ENCODE measurements at regions not wholly inside any gene's neighbourhood (a gene's known extent, or its start where the extent isn't known, plus 50 kb on each side); places are given as distances from the start of the nearest gene placed in this dataset.
"Not testable (repeated sequence)": the region's sequence is repeated elsewhere in the genome, so short reads cannot be mapped to it uniquely, and the experiment has no call there.

GRCh38 chr6:164694386-164694785, 615.0 kb downstream of the C6orf118 start:
- DNase-seq (ENCODE audit: low spot score), result no peak

GRCh38 chr6:164693944-164694343, 615.5 kb downstream of the C6orf118 start:
- DNase-seq (ENCODE audit: low spot score), result no peak

DNA sequence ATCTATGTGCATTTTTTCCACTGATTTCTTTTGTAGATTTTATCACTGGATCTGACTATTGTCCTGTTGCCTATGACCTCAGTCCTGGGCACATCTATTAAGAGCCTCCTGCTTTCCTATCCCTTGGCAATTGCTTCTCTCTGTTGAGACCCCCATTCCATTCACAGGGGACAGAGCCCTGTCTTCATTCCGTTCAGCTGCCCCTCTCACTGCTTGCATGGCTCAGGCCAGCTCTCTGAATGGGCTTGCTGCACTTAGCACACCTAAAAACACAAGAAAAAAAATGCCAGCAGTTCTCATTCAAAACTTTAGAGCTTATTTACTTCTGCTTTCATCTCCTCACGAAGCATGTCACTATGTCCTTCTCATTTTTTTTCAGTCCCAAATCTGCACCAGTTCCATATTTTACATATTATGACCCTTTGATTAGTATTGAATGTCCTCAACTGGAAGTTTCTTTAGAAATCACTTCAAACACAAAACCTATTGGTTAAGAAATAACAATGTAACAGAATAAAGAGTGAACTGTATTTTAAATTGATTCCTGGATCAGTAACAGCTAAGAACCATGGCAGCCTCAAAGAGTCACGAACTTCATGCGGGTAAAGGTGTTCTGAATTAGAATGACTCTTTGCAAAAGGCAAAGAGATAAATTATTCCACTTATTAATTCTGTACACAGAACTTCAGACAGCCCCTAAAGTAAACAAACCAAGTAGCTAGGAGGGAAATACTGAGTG, 616.5 kb downstream of the C6orf118 start:
- no peak for DNase-seq (ENCODE audit: low spot score)

GRCh38 chr6:164690702-164691500, 618.5 kb downstream of the C6orf118 start:
- no peak for DNase-seq (ENCODE audit: low spot score)

DNA sequence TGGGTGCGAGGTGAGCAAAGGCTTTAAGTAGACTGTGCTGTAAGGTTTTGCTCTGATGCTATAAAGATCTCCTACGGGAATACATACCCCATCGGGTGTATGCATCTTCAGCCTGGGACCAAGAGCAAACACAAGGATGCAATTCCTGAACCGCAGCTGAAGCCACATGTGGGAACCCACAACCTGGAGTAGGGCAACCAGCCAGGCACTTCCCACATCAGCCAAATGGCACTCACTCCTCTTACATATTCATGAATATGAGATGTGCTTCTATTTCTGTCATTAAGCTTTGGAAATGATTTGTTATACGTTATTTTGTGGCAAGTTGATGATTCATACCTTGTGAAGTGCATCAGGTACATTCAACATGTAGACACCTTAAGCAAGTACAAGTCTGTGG, 619.2 kb downstream of the C6orf118 start:
- DNase-seq (ENCODE audit: low spot score), result no peak

GRCh38 chr6:164665328-164665727, 644.1 kb downstream of the C6orf118 start:
- DNase-seq (ENCODE audit: low spot score), result no peak

DNA sequence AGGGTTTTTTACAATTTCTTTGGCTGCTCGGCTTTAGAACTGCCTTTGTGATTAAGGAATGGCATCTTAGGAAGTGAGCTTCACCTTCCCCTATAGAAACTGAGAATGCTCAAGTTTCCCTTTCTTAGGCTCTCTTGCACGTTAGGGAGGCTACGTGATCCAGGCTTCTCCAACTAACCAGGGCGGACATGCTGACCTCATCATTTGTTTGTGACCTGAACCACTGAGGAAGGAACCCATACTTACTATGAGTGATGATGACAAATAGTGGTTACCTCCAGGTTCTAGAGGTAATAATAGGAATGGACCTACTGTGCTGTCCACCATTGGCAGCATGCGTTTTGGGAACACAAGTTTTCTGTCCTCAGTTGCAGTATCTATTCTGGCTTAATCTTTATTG, 645.8 kb downstream of the C6orf118 start:
- DNase-seq (ENCODE audit: low spot score), result no peak

DNA sequence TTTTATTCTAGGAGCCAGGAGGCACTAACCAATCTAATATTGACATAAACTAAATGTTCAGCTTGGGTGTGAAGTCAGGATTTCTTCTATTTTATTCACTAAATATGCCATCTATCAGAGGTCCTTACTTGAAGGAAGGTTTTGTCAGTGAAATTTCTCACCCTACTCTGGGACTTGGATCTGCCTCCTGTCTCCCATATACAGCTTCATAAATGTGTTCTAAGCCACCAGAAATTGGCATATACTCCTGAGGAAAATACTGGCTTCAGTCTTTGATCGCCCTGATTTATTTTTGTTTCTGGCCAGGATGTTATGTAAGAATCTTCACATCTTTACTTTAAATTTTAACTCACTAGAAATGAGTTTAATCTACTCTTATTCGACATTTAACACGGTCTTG, 647.7 kb downstream of the C6orf118 start:
- no peak for DNase-seq (ENCODE audit: low spot score)

GRCh38 chr6:164660781-164661180, 648.6 kb downstream of the C6orf118 start:
- no peak for DNase-seq (ENCODE audit: low spot score)

- DNase-seq (ENCODE audit: low spot score), result no peak
These were observed 668.4 kb downstream of the C6orf118 start for GRCh38 chr6:164640956-164641355.

DNA sequence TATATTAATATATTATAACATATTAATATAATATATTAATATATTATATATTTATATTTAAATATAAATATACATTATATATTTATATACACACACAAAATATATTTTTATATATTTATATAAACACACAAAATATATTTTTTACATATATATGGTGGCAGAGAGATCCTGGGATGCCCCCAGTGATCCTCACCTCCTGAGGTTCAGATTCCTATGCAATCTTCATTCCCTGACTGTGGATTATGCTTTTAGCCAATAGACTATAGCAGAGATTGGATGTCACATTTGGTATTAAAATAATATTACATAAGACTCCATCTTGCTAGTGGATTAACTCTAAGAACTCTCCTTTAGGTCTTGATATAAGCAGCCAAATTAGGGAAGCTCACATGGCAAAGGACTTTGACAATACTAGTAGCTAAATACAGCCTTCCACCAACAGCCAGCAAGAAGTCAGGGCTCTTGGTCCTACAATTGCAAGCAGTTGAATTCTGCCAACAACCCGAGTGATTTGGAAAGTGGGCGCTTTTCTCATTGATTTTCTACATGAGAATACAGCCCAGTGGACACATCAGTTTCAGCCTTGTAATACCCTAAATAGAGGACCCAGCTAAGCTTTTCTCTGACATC, 681.0 kb downstream of the C6orf118 start:
- no peak for DNase-seq (ENCODE audit: low spot score)

DNA sequence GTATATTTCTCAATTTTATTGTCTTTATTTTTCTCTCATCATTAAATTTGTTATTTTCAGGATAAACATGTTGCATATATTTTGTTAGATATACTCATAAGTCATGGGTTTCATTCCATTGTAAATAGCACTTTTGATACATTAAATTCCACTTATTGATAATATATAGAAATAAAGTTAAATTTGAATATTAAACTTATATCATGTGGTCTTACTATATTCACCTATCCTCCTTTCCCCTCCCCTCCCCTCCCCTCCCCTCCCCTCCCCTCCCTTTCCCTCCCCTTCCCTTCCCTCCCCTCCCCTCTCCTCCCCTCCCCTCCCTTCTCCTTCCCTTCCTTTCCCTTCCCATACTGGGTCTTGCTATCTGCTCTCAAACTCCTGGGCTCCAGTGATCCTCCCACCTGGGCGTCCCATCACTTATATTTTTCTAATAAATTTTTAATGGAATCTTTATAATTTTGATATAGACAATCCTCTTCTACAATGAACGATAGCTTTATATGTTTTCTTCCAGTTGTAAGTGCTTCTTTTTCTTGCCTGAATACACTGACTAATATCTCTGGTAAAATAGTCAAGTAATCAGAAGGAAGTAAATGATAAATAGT, 692.4 kb downstream of the C6orf118 start:
- DNase-seq (ENCODE audit: low spot score), result no peak

DNA sequence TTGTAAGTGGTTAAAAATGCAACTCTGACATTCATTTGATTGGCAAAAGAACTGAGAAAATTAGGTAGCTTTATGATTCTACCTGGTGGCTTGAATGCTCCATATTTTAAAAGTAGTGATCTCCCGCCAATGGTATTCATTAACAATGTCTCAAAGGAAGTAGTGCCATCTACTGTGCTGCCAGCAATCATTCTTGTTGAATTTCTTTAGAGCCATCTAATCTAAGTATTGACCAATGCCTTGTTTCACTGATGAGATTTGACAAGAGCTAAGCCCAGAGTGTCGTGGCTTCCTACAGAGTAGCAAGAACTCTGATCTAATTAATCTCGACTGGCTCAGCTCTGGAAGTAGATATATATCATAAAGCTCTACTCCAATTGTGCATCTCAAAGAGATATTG, 696.7 kb downstream of the C6orf118 start:
- no peak for DNase-seq (ENCODE audit: low spot score)

GRCh38 chr6:164610859-164611258, 698.5 kb downstream of the C6orf118 start:
- DNase-seq (ENCODE audit: low spot score), result not testable (repeated sequence)

- DNase-seq (ENCODE audit: low spot score), result not testable (repeated sequence)
These were observed 707.0 kb downstream of the C6orf118 start for GRCh38 chr6:164602415-164602814.

DNA sequence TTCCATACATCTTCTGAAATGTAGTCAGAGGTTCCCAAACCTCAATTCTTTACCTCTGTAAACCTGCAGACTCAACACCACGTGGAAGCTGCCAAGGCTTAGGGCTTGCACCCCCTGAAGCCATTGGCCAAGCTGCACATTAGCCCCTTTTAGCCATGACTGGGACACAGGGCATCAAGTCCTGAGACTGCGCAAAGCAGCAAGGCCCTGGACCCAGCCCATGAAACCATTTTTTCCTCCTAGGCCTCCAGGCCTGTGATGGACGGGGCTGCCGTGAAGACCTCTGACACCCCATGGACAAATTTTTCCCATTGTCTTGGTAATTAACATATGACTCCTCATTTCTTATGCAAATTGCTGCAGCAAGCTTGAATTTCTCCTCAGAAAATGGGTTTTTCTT, 727.8 kb downstream of the C6orf118 start:
- no peak for DNase-seq (ENCODE audit: low spot score)

GRCh38 chr6:164579035-164579434, 730.4 kb downstream of the C6orf118 start:
- DNase-seq (ENCODE audit: low spot score), result no peak

GRCh38 chr6:164578616-164579015, 730.8 kb downstream of the C6orf118 start:
- no peak for DNase-seq (ENCODE audit: low spot score)

- DNase-seq (ENCODE audit: low spot score), result no peak
These were observed 738.6 kb downstream of the C6orf118 start for GRCh38 chr6:164570801-164571200.

GRCh38 chr6:164569509-164569908, 739.9 kb downstream of the C6orf118 start:
- no peak for DNase-seq (ENCODE audit: low spot score)

GRCh38 chr6:164563924-164564323, 745.5 kb downstream of the C6orf118 start:
- no peak for DNase-seq (ENCODE audit: low spot score)

GRCh38 chr6:164561656-164562055, 747.7 kb downstream of the C6orf118 start:
- DNase-seq (ENCODE audit: low spot score), result no peak

Data from ureter (tissue), 1 donor.